ENCODE measurements at regions not wholly inside any gene's neighbourhood (a gene's known extent, or its start where the extent isn't known, plus 50 kb on each side); places are given as distances from the start of the nearest gene placed in this dataset.

- ChIA-PET CTCF (interaction anchor here (1.0 kb wide), 1 partner anchor 15 kb away, joined by 4 read pairs; no protein-coding TSS in a partner anchor), POLR2A (no interaction called here)
- 20% methylated on average over 1 of the region's 1 CpG for WGBS (ENCODE audit: low lambda C conversion rate)
- H3K9ac ChIP-seq: no peak overlapping the region
- no peak overlapping the region for H2AFZ ChIP-seq (ENCODE audit: low read depth)
- H3K4me2 ChIP-seq: no peak overlapping the region
- no peaks in the 10 kb centered on the region for H3F3A ChIP-seq (replicated peaks; ENCODE audit: insufficient read depth)
- no peak overlapping the region for H3K27ac ChIP-seq (ENCODE audit: low read depth in 2 of 2, low read length in 1 of 2)
- H3K4me3 ChIP-seq (ENCODE audit: low read depth in 2 of 2, low read length in 1 of 2): no peak overlapping the region
- no peaks in the 10 kb centered on the region for H4K20me1 ChIP-seq (ENCODE audit: insufficient read depth)
- H3K27me3 ChIP-seq (ENCODE audit: insufficient read depth): peaks cover 8% of the 10 kb centered on the region
- no peaks in the 10 kb centered on the region for H3K9me2 ChIP-seq
- no peak for DNase-seq
- H3K4me1 ChIP-seq (ENCODE audit: control insufficient read depth in 1 of 2, insufficient read depth in 2 of 2, low read depth in 1 of 2, low read length in 1 of 2): no peaks in the 10 kb centered on the region
- H3K9me3 ChIP-seq: no peaks in the 10 kb centered on the region
- no peaks in the 10 kb centered on the region for H3K36me3 ChIP-seq (replicated peaks in 1 of 2; ENCODE audit: control insufficient read depth in 1 of 2, insufficient read depth in 2 of 2, low read length in 1 of 2)
- H3K79me2 ChIP-seq (ENCODE audit: insufficient read depth): no peaks in the 10 kb centered on the region
- TF ChIP-seq CHD2 (IDR thresholded peaks at IDR 0.05; ENCODE audit: low read length, partially characterized antibody): no peak
- TF ChIP-seq FOXM1 (IDR thresholded peaks at IDR 0.05; ENCODE audit: low read depth): no peak
- TF ChIP-seq SIN3A (IDR thresholded peaks at IDR 0.05; ENCODE audit: borderline replicate concordance, low read depth, low read length): no peak
- TF ChIP-seq TCF12 (IDR thresholded peaks at IDR 0.05): no peak
- no peak for TF ChIP-seq TEAD4 (IDR thresholded peaks at IDR 0.05; ENCODE audit: borderline replicate concordance, insufficient read depth)
- no peak for TF ChIP-seq FOSL2 (IDR thresholded peaks at IDR 0.05; ENCODE audit: borderline replicate concordance, low read depth)
- TF ChIP-seq ZBTB33 (IDR thresholded peaks at IDR 0.05; ENCODE audit: borderline replicate concordance, low read depth): no peak
Measured at GRCh38 chr7:113825832-113826231, 93.0 kb downstream of the PPP1R3A start.

- H2AFZ ChIP-seq (ENCODE audit: low read depth): no peak overlapping the region
- 1% methylated on average over 3 of the region's 3 CpGs for WGBS (ENCODE audit: low lambda C conversion rate)
- no peaks in the 10 kb centered on the region for H3F3A ChIP-seq (replicated peaks; ENCODE audit: insufficient read depth)
- H3K4me1 ChIP-seq (ENCODE audit: control insufficient read depth in 1 of 2, insufficient read depth in 2 of 2, low read depth in 1 of 2, low read length in 1 of 2): no peaks in the 10 kb centered on the region
- ChIA-PET POLR2A (no interaction called here), CTCF (interaction anchor here (0.9 kb wide), 1 partner anchor 360 kb away, joined by 3 read pairs; no protein-coding TSS in a partner anchor)
- no peaks in the 10 kb centered on the region for H3K79me2 ChIP-seq (ENCODE audit: insufficient read depth)
- no peak overlapping the region for H3K4me2 ChIP-seq
- H3K9ac ChIP-seq: no peak overlapping the region
- no peaks in the 10 kb centered on the region for H3K9me3 ChIP-seq
- no peak overlapping the region for H3K4me3 ChIP-seq (ENCODE audit: low read depth in 2 of 2, low read length in 1 of 2)
- no peaks in the 10 kb centered on the region for H3K9me2 ChIP-seq
- no peaks in the 10 kb centered on the region for H4K20me1 ChIP-seq (ENCODE audit: insufficient read depth)
- no peaks in the 10 kb centered on the region for H3K36me3 ChIP-seq (replicated peaks in 1 of 2; ENCODE audit: control insufficient read depth in 1 of 2, insufficient read depth in 2 of 2, low read length in 1 of 2)
- H3K27ac ChIP-seq (ENCODE audit: low read depth in 2 of 2, low read length in 1 of 2): no peak overlapping the region
- DNase-seq: no peak
- no peaks in the 10 kb centered on the region; the same call in none of the 2 replicates for H3K27me3 ChIP-seq (ENCODE audit: insufficient read depth)
- no peak for TF ChIP-seq CHD2 (IDR thresholded peaks at IDR 0.05; ENCODE audit: low read length, partially characterized antibody)
- TF ChIP-seq RFX5 (IDR thresholded peaks at IDR 0.05; ENCODE audit: low read length): no peak
- TF ChIP-seq RAD21 (IDR thresholded peaks at IDR 0.05; ENCODE audit: low read length): no peak
- no peak for TF ChIP-seq REST (IDR thresholded peaks at IDR 0.05; ENCODE audit: low read depth, low read length)
- no peak for TF ChIP-seq TEAD4 (IDR thresholded peaks at IDR 0.05; ENCODE audit: borderline replicate concordance, insufficient read depth)
- no peak for TF ChIP-seq PBX3 (IDR thresholded peaks at IDR 0.05)
- no peak for TF ChIP-seq CTCF (IDR thresholded peaks at IDR 0.05)
- no peak for TF ChIP-seq USF1 (IDR thresholded peaks at IDR 0.05; ENCODE audit: borderline replicate concordance, low read depth)
- TF ChIP-seq TCF12 (IDR thresholded peaks at IDR 0.05): no peak
- no peak for TF ChIP-seq FOXJ3 (CRISPR knock-in tag; IDR thresholded peaks at IDR 0.05)
- no peak for TF ChIP-seq MEF2A (IDR thresholded peaks at IDR 0.05; ENCODE audit: borderline replicate concordance, low read depth)
- no peak for TF ChIP-seq MXI1 (IDR thresholded peaks at IDR 0.05; ENCODE audit: low read depth, low read length)
- TF ChIP-seq ELF1 (IDR thresholded peaks at IDR 0.05): no peak
- TF ChIP-seq GABPA (IDR thresholded peaks at IDR 0.05; ENCODE audit: low read depth): no peak
Measured at GRCh38 chr7:113824117-113824823, 94.5 kb downstream of the PPP1R3A start.
